Glomerular endothelial cell (primary cell): ENCODE measurements at regions not wholly inside any gene's neighbourhood (a gene's known extent, or its start where the extent isn't known, plus 50 kb on each side); places are given as distances from the start of the nearest gene placed in this dataset.

Experiments
- DNase-seq: peaks from one replicate; pipeline ENCODE4 v3.0.0-alpha.2; 2011; ENCODE audit warnings: low read depth, low spot score; ENCODE audit errors: extremely low read depth

GRCh38 chr7:68109299-68109698 is 1112.7 kb downstream of the TYW1 start:
- no peak for DNase-seq

- DNase-seq = no peak
Observed at GRCh38 chr7:68119411-68119810, 1122.8 kb downstream of the TYW1 start.

GRCh38 chr7:68121056-68121455 is 1124.4 kb downstream of the TYW1 start:
- DNase-seq = no peak

GRCh38 chr7:68121655-68122054 is 1125.0 kb downstream of the TYW1 start:
- no peak for DNase-seq

GRCh38 chr7:68122801-68123200 is 1126.2 kb downstream of the TYW1 start:
- DNase-seq = no peak

- DNase-seq = no peak
Observed at GRCh38 chr7:68125168-68125567, 1128.5 kb downstream of the TYW1 start.

GRCh38 chr7:68133045-68133444 is 1136.4 kb downstream of the TYW1 start:
- no peak for DNase-seq

- DNase-seq = no peak
Observed at GRCh38 chr7:68143345-68143744, 1146.7 kb downstream of the TYW1 start.

GRCh38 chr7:68146983-68147382 is 1150.3 kb downstream of the TYW1 start:
- no peak for DNase-seq

- no peak for DNase-seq
Observed at GRCh38 chr7:68147614-68148238, 1151.1 kb downstream of the TYW1 start.

GRCh38 chr7:68148440-68148839 is 1151.8 kb downstream of the TYW1 start:
- no peak for DNase-seq

GRCh38 chr7:68152205-68152604 is 1155.6 kb downstream of the TYW1 start:
- no peak for DNase-seq

GRCh38 chr7:68155676-68156075 is 1159.0 kb downstream of the TYW1 start:
- DNase-seq = no peak

- DNase-seq = no peak
Observed at GRCh38 chr7:68158686-68159295, 1162.2 kb downstream of the TYW1 start.

GRCh38 chr7:68162712-68163111 is 1166.1 kb downstream of the TYW1 start:
- DNase-seq = no peak

- no peak for DNase-seq
Observed at GRCh38 chr7:68166525-68166924, 1169.9 kb downstream of the TYW1 start.

- no peak for DNase-seq
Observed at GRCh38 chr7:68173513-68173912, 1176.9 kb downstream of the TYW1 start.

GRCh38 chr7:68176974-68177373 is 1180.3 kb downstream of the TYW1 start:
- DNase-seq = no peak

- no peak for DNase-seq
Observed at GRCh38 chr7:68180761-68181160, 1184.1 kb downstream of the TYW1 start.

- DNase-seq = no peak
Observed at GRCh38 chr7:68183176-68183575, 1186.5 kb downstream of the TYW1 start.

- DNase-seq = no peak
Observed at GRCh38 chr7:68185631-68186456, 1189.2 kb downstream of the TYW1 start.

GRCh38 chr7:68187532-68187931 is 1190.9 kb downstream of the TYW1 start:
- no peak for DNase-seq
